GM10266 (cell line): ENCODE measurements at regions not wholly inside any gene's neighbourhood (a gene's known extent, or its start where the extent isn't known, plus 50 kb on each side); places are given as distances from the start of the nearest gene placed in this dataset.

Source experiments
- DNase-seq: peaks from one replicate; pipeline ENCODE4 v3.0.0; 2012; ENCODE audit errors: extremely low spot score
- TF ChIP-seq, protein P1 (sequence below): IDR thresholded peaks from 2 replicates; pipeline ENCODE4 v1.5.1; 2012; ENCODE audit warnings: mild to moderate bottlenecking, low read depth; ENCODE audit not compliant: control insufficient read depth, insufficient read depth; ENCODE audit errors: missing control alignments

DNA sequence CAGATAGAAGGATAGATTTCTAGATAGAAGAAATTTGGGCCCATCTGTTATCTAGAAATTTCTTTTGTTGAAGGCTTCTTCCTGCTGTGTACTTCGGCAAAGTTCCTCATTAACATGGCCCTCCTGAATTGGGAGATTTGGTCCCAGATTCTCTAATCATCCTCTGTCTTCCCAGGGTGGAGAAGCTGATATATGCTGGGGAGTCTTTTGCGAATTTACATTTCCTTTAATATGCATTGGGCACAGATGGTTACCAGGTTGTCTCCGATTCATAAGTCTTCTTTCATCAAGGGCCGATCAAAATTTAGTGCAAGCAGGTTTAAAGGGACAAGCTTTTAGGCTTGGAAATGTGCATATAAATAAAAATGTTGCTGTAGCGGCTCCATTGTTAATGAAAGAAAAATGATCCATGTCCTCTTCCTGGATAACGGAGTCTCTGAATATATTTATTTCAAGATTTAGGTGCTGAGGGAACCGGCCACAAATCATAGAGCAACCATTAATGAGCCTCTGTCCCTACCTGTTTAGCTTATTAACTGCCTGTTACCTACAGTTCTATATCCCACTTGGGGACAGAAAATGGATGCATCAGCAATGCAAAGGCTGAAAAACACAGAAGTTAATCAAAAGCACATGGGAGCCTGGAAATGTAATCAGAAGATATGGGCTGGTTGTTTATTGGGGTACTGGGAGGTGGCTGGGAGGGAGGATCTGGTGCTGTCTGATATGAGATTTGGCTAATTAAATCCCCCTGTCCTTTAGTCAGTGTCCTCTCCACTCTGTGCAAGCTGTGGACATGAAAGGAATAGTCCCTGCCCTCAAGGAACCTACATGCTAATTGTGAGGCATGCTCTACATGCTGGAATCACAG is 234.7 kb downstream of the MAN2A1 start:
- TF ChIP-seq, protein P1, sequence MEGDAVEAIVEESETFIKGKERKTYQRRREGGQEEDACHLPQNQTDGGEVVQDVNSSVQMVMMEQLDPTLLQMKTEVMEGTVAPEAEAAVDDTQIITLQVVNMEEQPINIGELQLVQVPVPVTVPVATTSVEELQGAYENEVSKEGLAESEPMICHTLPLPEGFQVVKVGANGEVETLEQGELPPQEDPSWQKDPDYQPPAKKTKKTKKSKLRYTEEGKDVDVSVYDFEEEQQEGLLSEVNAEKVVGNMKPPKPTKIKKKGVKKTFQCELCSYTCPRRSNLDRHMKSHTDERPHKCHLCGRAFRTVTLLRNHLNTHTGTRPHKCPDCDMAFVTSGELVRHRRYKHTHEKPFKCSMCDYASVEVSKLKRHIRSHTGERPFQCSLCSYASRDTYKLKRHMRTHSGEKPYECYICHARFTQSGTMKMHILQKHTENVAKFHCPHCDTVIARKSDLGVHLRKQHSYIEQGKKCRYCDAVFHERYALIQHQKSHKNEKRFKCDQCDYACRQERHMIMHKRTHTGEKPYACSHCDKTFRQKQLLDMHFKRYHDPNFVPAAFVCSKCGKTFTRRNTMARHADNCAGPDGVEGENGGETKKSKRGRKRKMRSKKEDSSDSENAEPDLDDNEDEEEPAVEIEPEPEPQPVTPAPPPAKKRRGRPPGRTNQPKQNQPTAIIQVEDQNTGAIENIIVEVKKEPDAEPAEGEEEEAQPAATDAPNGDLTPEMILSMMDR, result no peak

DNA sequence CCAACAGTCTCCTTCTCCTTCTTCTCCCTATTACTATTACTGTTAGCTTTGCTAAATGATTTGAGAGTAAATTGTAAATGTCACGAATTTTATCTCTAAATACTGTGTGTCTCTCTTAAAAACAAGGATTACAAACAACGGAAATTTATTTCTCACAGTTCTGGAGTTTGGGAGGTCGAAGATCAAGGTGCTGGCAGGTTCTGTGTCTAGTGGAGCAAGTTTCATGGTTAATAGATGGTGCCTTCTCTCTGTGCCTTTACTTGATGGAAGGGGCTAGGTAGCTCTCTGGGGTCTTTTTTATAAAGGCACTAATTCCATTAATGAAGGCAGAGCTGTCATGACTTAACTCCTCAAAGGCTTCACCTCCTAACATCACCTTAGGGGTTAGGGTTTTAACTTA is 237.9 kb downstream of the MAN2A1 start:
- DNase-seq, result no peak
- TF ChIP-seq, protein P1, result no peak

More for the DNA sequence above, 234.7 kb downstream of the MAN2A1 start:
- DNase-seq, result no peak

DNA sequence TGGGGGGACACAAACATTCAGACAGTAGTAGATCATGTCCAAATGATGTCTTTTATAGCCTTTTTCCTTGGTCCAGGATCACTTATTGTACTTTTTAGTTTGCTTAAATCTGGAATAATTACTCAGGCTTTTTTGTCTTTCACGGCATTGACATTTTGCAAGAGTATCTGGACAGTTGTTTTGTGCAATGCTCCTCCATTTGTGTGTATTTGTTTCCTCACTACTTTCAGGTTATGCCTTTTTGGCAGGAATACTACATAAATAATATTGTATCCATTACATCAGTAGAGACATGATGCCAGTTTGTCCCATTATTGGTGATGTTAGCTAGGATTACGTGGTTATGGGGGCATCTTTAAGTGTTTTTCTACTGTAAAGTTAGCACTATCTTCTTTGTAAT is 238.3 kb downstream of the MAN2A1 start:
- TF ChIP-seq, protein P1, result no peak
- DNase-seq, result no peak

DNA sequence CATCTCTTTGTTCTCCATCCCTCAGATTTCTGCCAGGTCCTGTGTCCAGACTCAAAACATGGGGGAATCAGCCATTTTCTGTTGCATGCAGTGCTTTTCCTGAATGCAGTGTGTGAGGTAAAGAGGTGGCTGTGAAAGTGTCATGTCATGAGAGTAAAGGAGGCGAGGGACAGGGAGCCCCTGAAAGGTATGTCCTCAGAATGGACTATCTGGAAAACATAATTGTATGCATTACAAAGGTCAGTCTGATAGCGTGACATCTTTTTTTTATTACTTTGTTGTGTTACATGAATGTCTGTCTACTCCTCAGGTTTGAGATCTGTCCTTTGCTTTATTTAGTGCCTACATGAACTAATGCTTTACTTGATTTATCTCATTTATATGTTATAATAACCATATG is 239.1 kb downstream of the MAN2A1 start:
- no peak for DNase-seq

DNA sequence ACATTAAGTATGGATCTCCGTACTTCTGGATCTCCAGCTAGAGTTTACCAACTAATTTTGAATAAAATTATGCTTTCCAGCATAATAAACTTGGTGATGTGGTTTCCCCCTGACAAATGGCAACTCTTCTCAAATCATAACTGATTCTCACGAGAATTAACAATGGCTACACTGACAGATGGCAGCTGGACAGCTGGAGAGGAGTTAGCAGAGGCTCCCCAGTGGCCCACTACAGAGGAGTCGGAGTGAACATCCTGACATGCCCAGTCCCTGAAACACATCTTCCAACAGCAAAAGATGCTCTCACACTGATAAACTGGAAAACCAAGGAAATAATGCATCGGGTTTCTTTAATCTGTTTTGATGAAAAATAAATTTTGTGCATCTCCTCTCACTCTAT is 239.6 kb downstream of the MAN2A1 start:
- no peak for DNase-seq
- TF ChIP-seq, protein P1, result no peak

More for the DNA sequence above, 239.1 kb downstream of the MAN2A1 start:
- TF ChIP-seq, protein P1, result no peak

DNA sequence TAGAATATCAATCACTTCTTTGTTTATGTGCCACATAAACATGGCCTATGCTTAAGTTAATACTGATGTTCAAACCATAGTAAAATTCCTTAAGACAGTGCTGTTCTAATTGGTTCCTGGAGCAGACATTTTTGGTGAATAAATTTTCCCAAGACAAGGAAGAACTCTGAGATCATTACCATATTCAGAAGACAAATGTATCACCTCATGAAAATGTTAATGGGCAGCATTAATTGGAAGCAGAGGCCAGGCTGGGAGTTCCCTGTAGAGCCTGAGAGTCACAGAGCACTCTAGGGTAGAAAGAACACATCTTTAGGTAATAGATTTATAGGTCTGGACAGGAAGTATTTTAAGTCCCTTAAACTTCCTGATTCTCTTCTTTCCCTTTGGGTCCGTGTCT is 240.2 kb downstream of the MAN2A1 start:
- no peak for DNase-seq

DNA sequence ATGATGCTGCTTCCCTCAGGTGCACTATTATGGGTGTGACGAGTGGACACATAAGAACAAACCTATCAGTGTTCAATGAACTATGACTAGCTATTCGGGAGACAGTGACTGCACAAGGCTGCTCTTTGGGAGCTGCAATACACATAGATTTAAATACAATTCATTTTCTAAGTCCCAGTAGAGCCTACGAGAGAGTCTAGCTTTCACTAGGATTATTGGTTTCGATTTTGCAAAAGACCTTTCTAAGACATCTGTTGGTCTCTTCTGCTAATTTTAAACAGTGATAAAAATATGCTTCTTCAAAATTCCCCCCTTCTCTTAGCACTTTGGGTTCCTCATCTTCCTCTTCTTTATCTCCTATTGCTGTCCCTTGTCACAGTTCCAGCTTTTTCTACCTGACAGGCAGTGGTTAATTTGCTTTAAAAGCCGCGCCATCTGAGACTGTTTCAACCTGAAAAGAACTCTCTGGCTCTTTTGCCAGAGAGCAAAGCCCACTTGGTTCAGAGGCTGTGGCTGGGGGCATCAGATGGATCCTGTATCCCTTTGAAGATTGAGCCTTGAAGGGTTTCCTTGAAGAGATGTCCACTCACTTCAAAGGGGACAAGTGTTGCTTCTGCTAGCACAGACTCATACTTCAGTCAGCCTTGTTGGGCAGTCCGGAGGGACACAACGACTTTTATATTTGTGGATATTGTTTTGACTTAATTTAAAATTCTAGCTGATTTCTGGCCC is 241.5 kb downstream of the MAN2A1 start:
- no peak for DNase-seq

More for the DNA sequence above, 240.2 kb downstream of the MAN2A1 start:
- TF ChIP-seq, protein P1, result no peak

More for the DNA sequence above, 241.5 kb downstream of the MAN2A1 start:
- TF ChIP-seq, protein P1, result no peak
